GDM1 (cell line): ENCODE measurements at regions not wholly inside any gene's neighbourhood (a gene's known extent, or its start where the extent isn't known, plus 50 kb on each side); places are given as distances from the start of the nearest gene placed in this dataset.
"Not testable (repeated sequence)": the region's sequence is repeated elsewhere in the genome, so short reads cannot be mapped to it uniquely, and the experiment has no call there.

Source experiments
- DNase-seq: peaks from one replicate; lab custom pipeline; 2025; lab: John Stamatoyannopoulos, UW

GRCh38 chr11:11010624-11011127 lies 152.8 kb upstream of the ZBED5 start:
- no peak for DNase-seq

- no peak for DNase-seq
These were observed 151.3 kb upstream of the ZBED5 start for GRCh38 chr11:11009179-11009578.

- DNase-seq = no peak
These were observed 146.2 kb upstream of the ZBED5 start for GRCh38 chr11:11004069-11004468.

- DNase-seq = no peak
These were observed 145.4 kb upstream of the ZBED5 start for GRCh38 chr11:11003226-11003625.

GRCh38 chr11:11000579-11001283 lies 142.9 kb upstream of the ZBED5 start:
- no peak for DNase-seq

GRCh38 chr11:10998674-10999073 lies 140.8 kb upstream of the ZBED5 start:
- no peak for DNase-seq

GRCh38 chr11:10996678-10997077 lies 138.8 kb upstream of the ZBED5 start:
- no peak for DNase-seq

GRCh38 chr11:10993640-10994039 lies 135.8 kb upstream of the ZBED5 start:
- no peak for DNase-seq

GRCh38 chr11:10993186-10993585 lies 135.3 kb upstream of the ZBED5 start:
- no peak for DNase-seq

GRCh38 chr11:10991393-10991792 lies 133.5 kb upstream of the ZBED5 start:
- DNase-seq = no peak

GRCh38 chr11:10990637-10991193 lies 132.9 kb upstream of the ZBED5 start:
- DNase-seq = no peak

GRCh38 chr11:10990160-10990559 lies 132.3 kb upstream of the ZBED5 start:
- DNase-seq = peak; percentile 44

GRCh38 chr11:10986006-10986405 lies 128.2 kb upstream of the ZBED5 start:
- DNase-seq = no peak

- no peak for DNase-seq
These were observed 126.9 kb upstream of the ZBED5 start for GRCh38 chr11:10984742-10985141.

GRCh38 chr11:10984250-10984649 lies 126.4 kb upstream of the ZBED5 start:
- no peak for DNase-seq

GRCh38 chr11:10982704-10983510 lies 125.1 kb upstream of the ZBED5 start:
- DNase-seq = no peak

GRCh38 chr11:10979529-10979928 lies 121.7 kb upstream of the ZBED5 start:
- DNase-seq = peak; percentile 32

- no peak for DNase-seq
These were observed 120.3 kb upstream of the ZBED5 start for GRCh38 chr11:10978198-10978597.

GRCh38 chr11:10975287-10975721 lies 117.5 kb upstream of the ZBED5 start:
- DNase-seq = no peak

GRCh38 chr11:10973416-10973815 lies 115.6 kb upstream of the ZBED5 start:
- DNase-seq = no peak

- no peak for DNase-seq
These were observed 113.1 kb upstream of the ZBED5 start for GRCh38 chr11:10970926-10971325.

- DNase-seq = no peak
These were observed 111.5 kb upstream of the ZBED5 start for GRCh38 chr11:10969387-10969786.

- not testable (repeated sequence) for DNase-seq
These were observed 99.0 kb upstream of the ZBED5 start for GRCh38 chr11:10956884-10957283.
